ENCODE measurements at regions not wholly inside any gene's neighbourhood (a gene's known extent, or its start where the extent isn't known, plus 50 kb on each side); places are given as distances from the start of the nearest gene placed in this dataset.
"Not testable (repeated sequence)": the region's sequence is repeated elsewhere in the genome, so short reads cannot be mapped to it uniquely, and the experiment has no call there.

- DNase-seq, result no peak
Measured at GRCh38 chr7:98778421-98778820, 91.4 kb downstream of the TMEM130 start.

- no peak for DNase-seq
Measured at GRCh38 chr7:98779800-98780587, 89.8 kb downstream of the TMEM130 start.

GRCh38 chr7:98784216-98784785 lies 85.5 kb downstream of the TMEM130 start:
- no peak for DNase-seq

- no peak for DNase-seq
Measured at GRCh38 chr7:98785929-98786571, 83.8 kb downstream of the TMEM130 start.

- DNase-seq, result no peak
Measured at GRCh38 chr7:98788966-98789365, 80.8 kb downstream of the TMEM130 start.

GRCh38 chr7:98794453-98794852 lies 75.4 kb downstream of the TMEM130 start:
- DNase-seq, result not testable (repeated sequence)

- DNase-seq, result no peak
Measured at GRCh38 chr7:98795741-98796493, 73.9 kb downstream of the TMEM130 start.
